SK-N-SH treated with all-trans-retinoic acid at 6 μM for 48 hours (cell line): ENCODE measurements at regions not wholly inside any gene's neighbourhood (a gene's known extent, or its start where the extent isn't known, plus 50 kb on each side); places are given as distances from the start of the nearest gene placed in this dataset.

Source experiments
- ISL1 ChIP-seq: fragments of 250-450 bp; sonication (Bioruptor Pico); IDR thresholded peaks from 2 replicates; pipeline ENCODE4 v2.1.2; 2022; ENCODE audit warnings: mild to moderate bottlenecking, moderate library complexity
- OSR1 ChIP-seq: fragments of 250-450 bp; sonication (Bioruptor Pico); IDR thresholded peaks from 2 replicates; pipeline ENCODE4 v1.8.0; 2022; ENCODE audit warnings: moderate library complexity, mild to moderate bottlenecking, inconsistent platforms
- PATZ1 ChIP-seq: fragments of 250-450 bp; sonication (Bioruptor Pico); IDR thresholded peaks from 2 replicates; pipeline ENCODE4 v1.8.0; 2020; ENCODE audit warnings: mild to moderate bottlenecking, moderate library complexity, borderline replicate concordance
- RARB ChIP-seq: fragments of 250-450 bp; sonication (Bioruptor Pico); IDR thresholded peaks from 2 replicates; pipeline ENCODE4 v1.8.0; 2021; ENCODE audit warnings: mild to moderate bottlenecking, moderate library complexity
- ZFP3 ChIP-seq: fragments of 250-450 bp; sonication (Bioruptor Pico); IDR thresholded peaks from 2 replicates; pipeline ENCODE4 v1.5.0; 2020; ENCODE audit warnings: mild to moderate bottlenecking, moderate library complexity
- ZNF8 ChIP-seq: fragments of 450-650 bp; formaldehyde crosslinking; IDR thresholded peaks from 2 replicates; pipeline ENCODE4 v1.5.0; 2020; ENCODE audit warnings: mild to moderate bottlenecking, moderate library complexity
- TF ChIP-seq, protein P1 (sequence below): fragments of 250-450 bp; sonication (Bioruptor Pico); IDR thresholded peaks from 2 replicates; pipeline ENCODE4 v1.5.1; 2021; ENCODE audit warnings: mild to moderate bottlenecking, moderate library complexity

- no peak for TF ChIP-seq RARB (CRISPR knock-in tag)
- TF ChIP-seq PATZ1 = no peak
- no peak for TF ChIP-seq ZFP3
- TF ChIP-seq ZNF8 (CRISPR knock-in tag) = no peak
- TF ChIP-seq, protein P1, sequence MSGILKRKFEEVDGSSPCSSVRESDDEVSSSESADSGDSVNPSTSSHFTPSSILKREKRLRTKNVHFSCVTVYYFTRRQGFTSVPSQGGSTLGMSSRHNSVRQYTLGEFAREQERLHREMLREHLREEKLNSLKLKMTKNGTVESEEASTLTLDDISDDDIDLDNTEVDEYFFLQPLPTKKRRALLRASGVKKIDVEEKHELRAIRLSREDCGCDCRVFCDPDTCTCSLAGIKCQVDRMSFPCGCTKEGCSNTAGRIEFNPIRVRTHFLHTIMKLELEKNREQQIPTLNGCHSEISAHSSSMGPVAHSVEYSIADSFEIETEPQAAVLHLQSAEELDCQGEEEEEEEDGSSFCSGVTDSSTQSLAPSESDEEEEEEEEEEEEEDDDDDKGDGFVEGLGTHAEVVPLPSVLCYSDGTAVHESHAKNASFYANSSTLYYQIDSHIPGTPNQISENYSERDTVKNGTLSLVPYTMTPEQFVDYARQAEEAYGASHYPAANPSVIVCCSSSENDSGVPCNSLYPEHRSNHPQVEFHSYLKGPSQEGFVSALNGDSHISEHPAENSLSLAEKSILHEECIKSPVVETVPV = no peak
- no peak for TF ChIP-seq ISL1 (CRISPR knock-in tag)
- TF ChIP-seq OSR1 = no peak
These were observed 261.8 kb downstream of the DCDC2C start for GRCh38 chr2:3965211-3965610.
